ENCODE measurements at regions not wholly inside any gene's neighbourhood (a gene's known extent, or its start where the extent isn't known, plus 50 kb on each side); places are given as distances from the start of the nearest gene placed in this dataset.

- H3K4me3 Mint-ChIP-seq = no peak overlapping the region
- H3K27me3 Mint-ChIP-seq (ENCODE audit: low read depth) = peaks cover 2% of the 10 kb centered on the region
- H3K9me3 Mint-ChIP-seq = no peaks in the 10 kb centered on the region
- H3K4me1 Mint-ChIP-seq (ENCODE audit: low read depth) = no peaks in the 10 kb centered on the region
- DNase-seq (no peak), ATAC-seq (no peak)
- no peaks in the 10 kb centered on the region for H3K36me3 Mint-ChIP-seq (ENCODE audit: insufficient read depth)
Observed at GRCh38 chr3:115548611-115549010, 74.7 kb upstream of the GAP43 start.

DNA sequence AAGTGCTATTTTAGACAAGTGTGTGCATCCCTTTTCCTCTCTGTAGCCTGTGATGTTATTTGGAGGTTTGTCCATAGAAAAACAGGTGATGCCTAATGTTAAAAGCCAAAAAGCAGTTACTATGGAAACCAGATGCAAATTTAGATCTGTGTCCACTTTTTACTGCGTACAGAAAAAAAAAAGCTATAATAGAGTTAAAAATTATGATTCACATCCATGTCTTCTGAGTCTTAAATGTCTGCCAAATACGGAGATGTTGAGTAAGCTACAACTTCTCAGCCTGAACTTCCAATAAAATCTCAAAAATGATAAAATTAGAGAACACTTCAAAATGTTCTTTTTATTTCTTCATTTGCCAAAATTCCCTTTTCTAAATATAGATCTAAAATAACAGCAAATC, 74.2 kb upstream of the GAP43 start:
- Mint-ChIP-seq H3K4me3 (no peak overlapping the region), H3K9me3 (no peaks in the 10 kb centered on the region), H3K4me1 (ENCODE audit: low read depth) (no peaks in the 10 kb centered on the region), H3K36me3 (ENCODE audit: insufficient read depth) (no peaks in the 10 kb centered on the region), H3K27me3 (ENCODE audit: low read depth) (peaks cover 3% of the 10 kb centered on the region)
- no peak for DNase-seq
- ATAC-seq = no peak

DNA sequence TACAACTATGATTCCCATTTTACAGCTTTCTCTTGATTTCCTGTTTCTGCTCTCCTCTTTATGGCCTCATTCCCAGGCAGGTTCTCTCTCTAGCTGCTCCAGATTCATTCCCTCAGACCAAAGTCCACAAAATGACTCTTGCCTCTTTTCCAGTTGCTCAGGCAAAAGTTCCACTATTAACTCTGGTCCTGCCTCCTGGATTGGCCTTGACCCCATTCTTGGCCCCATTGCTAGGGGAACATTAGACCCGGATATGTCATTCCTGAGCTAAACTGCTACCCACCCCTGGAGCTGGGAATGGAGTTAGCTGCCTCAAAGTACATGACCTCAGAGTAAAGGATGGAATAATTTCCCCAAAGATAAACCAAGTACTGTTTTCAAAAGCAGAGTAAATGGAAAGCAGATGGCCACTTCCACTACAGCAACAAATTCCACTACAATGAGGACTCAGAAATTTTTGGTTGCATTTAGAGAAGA, 73.0 kb upstream of the GAP43 start:
- Mint-ChIP-seq H3K9me3 (no peaks in the 10 kb centered on the region), H3K4me1 (ENCODE audit: low read depth) (no peaks in the 10 kb centered on the region), H3K27me3 (ENCODE audit: low read depth) (peaks cover 5% of the 10 kb centered on the region), H3K36me3 (ENCODE audit: insufficient read depth) (no peaks in the 10 kb centered on the region), H3K4me3 (no peak overlapping the region)
- no peak for ATAC-seq
- DNase-seq = no peak

DNA sequence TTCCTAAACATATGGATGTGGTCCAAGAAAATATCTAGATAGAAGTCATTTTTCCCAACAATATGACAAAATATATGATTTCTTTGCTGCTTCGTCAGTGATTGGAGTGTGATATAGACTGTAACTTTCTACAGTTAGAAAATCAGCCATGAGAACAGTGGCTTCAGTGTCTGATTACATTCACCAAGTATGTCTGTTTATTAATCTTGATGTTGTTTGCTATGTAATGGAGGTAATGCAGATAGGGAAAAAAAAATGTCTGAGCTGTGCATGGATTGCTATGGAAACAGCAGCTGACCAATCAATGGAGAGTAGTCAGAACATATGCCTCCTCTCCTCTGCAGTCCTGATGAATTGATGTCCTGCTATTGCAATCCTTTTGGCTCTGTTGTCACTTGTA, 72.3 kb upstream of the GAP43 start:
- Mint-ChIP-seq H3K4me3 (no peak overlapping the region), H3K36me3 (ENCODE audit: insufficient read depth) (no peaks in the 10 kb centered on the region), H3K9me3 (no peaks in the 10 kb centered on the region), H3K4me1 (ENCODE audit: low read depth) (no peaks in the 10 kb centered on the region), H3K27me3 (ENCODE audit: low read depth) (peaks cover 5% of the 10 kb centered on the region)
- DNase-seq (no peak), ATAC-seq (no peak)

DNA sequence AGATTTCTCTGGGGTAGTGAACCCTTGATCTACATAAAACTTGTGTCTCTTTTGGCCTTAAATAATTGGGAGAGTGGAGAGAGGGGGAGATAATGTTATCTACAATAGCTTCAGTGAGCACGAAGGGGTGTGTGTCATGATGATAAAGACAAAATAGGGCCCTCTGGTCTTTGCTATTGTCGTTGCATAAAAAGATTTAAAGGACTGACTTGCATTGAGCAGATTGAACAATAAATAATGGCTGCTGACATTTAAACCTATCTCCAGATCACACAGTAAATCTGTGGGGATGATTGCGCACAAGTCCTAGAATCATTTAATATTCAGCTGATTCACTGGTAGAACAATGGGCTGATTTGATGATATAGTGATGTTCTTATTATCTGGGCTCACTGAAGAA, 71.3 kb upstream of the GAP43 start:
- Mint-ChIP-seq H3K4me1 (ENCODE audit: low read depth) (no peaks in the 10 kb centered on the region), H3K4me3 (no peak overlapping the region), H3K36me3 (ENCODE audit: insufficient read depth) (no peaks in the 10 kb centered on the region), H3K9me3 (no peaks in the 10 kb centered on the region), H3K27me3 (ENCODE audit: low read depth) (peaks cover 5% of the 10 kb centered on the region)
- DNase-seq (no peak), ATAC-seq (no peak)

GRCh38 chr3:115553796-115554486, 69.4 kb upstream of the GAP43 start:
- no peaks in the 10 kb centered on the region for H3K36me3 Mint-ChIP-seq (ENCODE audit: insufficient read depth)
- H3K4me3 Mint-ChIP-seq = no peak overlapping the region
- H3K27me3 Mint-ChIP-seq (ENCODE audit: low read depth) = peaks cover 5% of the 10 kb centered on the region
- no peaks in the 10 kb centered on the region for H3K9me3 Mint-ChIP-seq
- no peaks in the 10 kb centered on the region for H3K4me1 Mint-ChIP-seq (ENCODE audit: low read depth)
- DNase-seq (no peak), ATAC-seq (no peak)

GRCh38 chr3:115554487-115554807, 68.9 kb upstream of the GAP43 start:
- DNase-seq (no peak), ATAC-seq (no peak)
- Mint-ChIP-seq H3K4me1 (ENCODE audit: low read depth) (no peaks in the 10 kb centered on the region), H3K27me3 (ENCODE audit: low read depth) (peaks cover 5% of the 10 kb centered on the region), H3K9me3 (no peaks in the 10 kb centered on the region), H3K36me3 (ENCODE audit: insufficient read depth) (no peaks in the 10 kb centered on the region), H3K4me3 (no peak overlapping the region)

- peaks cover 14% of the 10 kb centered on the region for H3K27me3 Mint-ChIP-seq (ENCODE audit: low read depth)
Observed at GRCh38 chr3:115562636-115563267, 60.6 kb upstream of the GAP43 start.

GRCh38 chr3:115563984-115564383, 59.3 kb upstream of the GAP43 start:
- ATAC-seq = no peak
- H3K9me3 Mint-ChIP-seq = no peaks in the 10 kb centered on the region
- no peaks in the 10 kb centered on the region for H3K36me3 Mint-ChIP-seq (ENCODE audit: insufficient read depth)
- peaks cover 14% of the 10 kb centered on the region for H3K27me3 Mint-ChIP-seq (ENCODE audit: low read depth)
- DNase-seq = no peak
- no peaks in the 10 kb centered on the region for H3K4me1 Mint-ChIP-seq (ENCODE audit: low read depth)
- H3K4me3 Mint-ChIP-seq = no peak overlapping the region

More at GRCh38 chr3:115562636-115563267, 60.6 kb upstream of the GAP43 start:
- Mint-ChIP-seq H3K4me1 (ENCODE audit: low read depth) (no peaks in the 10 kb centered on the region), H3K36me3 (ENCODE audit: insufficient read depth) (no peaks in the 10 kb centered on the region), H3K4me3 (no peak overlapping the region), H3K9me3 (no peaks in the 10 kb centered on the region)
- no peak for DNase-seq
- ATAC-seq = peak in 1 of 2 donors; percentile 27

GRCh38 chr3:115571413-115571812, 51.9 kb upstream of the GAP43 start:
- DNase-seq (no peak), ATAC-seq (no peak)
- Mint-ChIP-seq H3K36me3 (ENCODE audit: insufficient read depth) (no peaks in the 10 kb centered on the region), H3K4me1 (ENCODE audit: low read depth) (no peaks in the 10 kb centered on the region), H3K9me3 (no peaks in the 10 kb centered on the region), H3K27me3 (ENCODE audit: low read depth) (peaks cover 9% of the 10 kb centered on the region), H3K4me3 (no peak overlapping the region)
